ENCODE measurements at regions not wholly inside any gene's neighbourhood (a gene's known extent, or its start where the extent isn't known, plus 50 kb on each side); places are given as distances from the start of the nearest gene placed in this dataset.
"Not testable (repeated sequence)": the region's sequence is repeated elsewhere in the genome, so short reads cannot be mapped to it uniquely, and the experiment has no call there.

GRCh38 chr21:25188677-25189079, 418.6 kb downstream of the MRPL39 start:
- DNase-seq (no peak), ATAC-seq (no peak)
- H3K4me1 Mint-ChIP-seq, result no peaks in the 10 kb centered on the region
- H3K36me3 Mint-ChIP-seq, result no peaks in the 10 kb centered on the region
- H3K9me3 Mint-ChIP-seq (ENCODE audit: low read depth), result no peaks in the 10 kb centered on the region
- no peaks in the 10 kb centered on the region for H3K27me3 Mint-ChIP-seq
- no peak overlapping the region for H3K27ac Mint-ChIP-seq
- H3K4me3 Mint-ChIP-seq, result no peak overlapping the region
- CTCF ChIA-PET, result no interaction called here

GRCh38 chr21:25186273-25186672, 421.0 kb downstream of the MRPL39 start:
- no peak overlapping the region for H3K27ac Mint-ChIP-seq
- no peak overlapping the region for H3K4me3 Mint-ChIP-seq
- no peaks in the 10 kb centered on the region for H3K9me3 Mint-ChIP-seq (ENCODE audit: low read depth)
- no peak for ATAC-seq
- no peaks in the 10 kb centered on the region for H3K36me3 Mint-ChIP-seq
- H3K27me3 Mint-ChIP-seq, result no peaks in the 10 kb centered on the region
- no peak for DNase-seq
- no peaks in the 10 kb centered on the region for H3K4me1 Mint-ChIP-seq
- CTCF ChIA-PET, result no interaction called here

DNA sequence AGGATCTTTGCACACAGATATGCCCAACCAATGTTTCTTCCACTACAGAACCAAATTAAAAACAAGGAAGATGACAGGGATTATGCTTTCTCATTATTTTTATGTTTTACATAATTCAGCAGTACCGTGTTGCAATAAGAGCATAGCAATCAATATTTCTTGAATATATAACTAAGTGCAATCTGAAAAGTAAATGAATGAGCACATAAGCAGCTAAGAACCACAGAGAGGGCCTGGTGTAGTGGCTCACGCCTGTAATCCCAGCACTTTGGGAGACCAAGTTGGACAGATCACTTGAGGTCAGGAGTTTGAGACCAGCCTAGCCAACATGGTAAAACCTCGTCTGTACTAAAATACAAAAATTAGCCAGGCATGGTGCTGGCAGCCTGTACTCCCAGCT, 423.7 kb downstream of the MRPL39 start:
- no peak overlapping the region for H3K4me3 Mint-ChIP-seq
- no peak overlapping the region for H3K27ac Mint-ChIP-seq
- no peak for DNase-seq
- ATAC-seq, result no peak
- no peaks in the 10 kb centered on the region for H3K36me3 Mint-ChIP-seq
- CTCF ChIA-PET, result no interaction called here
- no peaks in the 10 kb centered on the region for H3K9me3 Mint-ChIP-seq (ENCODE audit: low read depth)
- no peaks in the 10 kb centered on the region for H3K27me3 Mint-ChIP-seq
- H3K4me1 Mint-ChIP-seq, result no peaks in the 10 kb centered on the region

DNA sequence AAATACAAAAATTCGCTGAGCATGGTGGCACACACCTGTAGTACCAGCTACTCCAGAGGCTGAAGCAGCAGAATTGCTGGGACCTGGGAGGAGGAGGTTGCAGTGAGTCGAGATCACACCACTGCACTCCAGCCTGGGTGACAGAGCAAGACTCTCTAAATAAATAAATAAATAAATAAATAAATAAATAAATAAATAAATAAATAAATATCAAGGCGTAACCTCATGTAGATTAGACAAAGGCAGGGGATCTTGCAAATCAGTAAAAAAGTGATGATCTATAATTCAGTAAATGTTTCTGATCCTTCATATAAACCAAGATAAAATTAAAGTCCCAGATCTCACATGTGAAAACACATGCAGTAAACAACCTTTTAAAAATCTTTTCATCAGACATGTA, 425.6 kb downstream of the MRPL39 start:
- DNase-seq; H3K4me1 Mint-ChIP-seq; ATAC-seq; H3K36me3 Mint-ChIP-seq; H3K27ac Mint-ChIP-seq; H3K4me3 Mint-ChIP-seq; CTCF ChIA-PET; H3K9me3 Mint-ChIP-seq (ENCODE audit: low read depth); H3K27me3 Mint-ChIP-seq: not testable (repeated sequence)

DNA sequence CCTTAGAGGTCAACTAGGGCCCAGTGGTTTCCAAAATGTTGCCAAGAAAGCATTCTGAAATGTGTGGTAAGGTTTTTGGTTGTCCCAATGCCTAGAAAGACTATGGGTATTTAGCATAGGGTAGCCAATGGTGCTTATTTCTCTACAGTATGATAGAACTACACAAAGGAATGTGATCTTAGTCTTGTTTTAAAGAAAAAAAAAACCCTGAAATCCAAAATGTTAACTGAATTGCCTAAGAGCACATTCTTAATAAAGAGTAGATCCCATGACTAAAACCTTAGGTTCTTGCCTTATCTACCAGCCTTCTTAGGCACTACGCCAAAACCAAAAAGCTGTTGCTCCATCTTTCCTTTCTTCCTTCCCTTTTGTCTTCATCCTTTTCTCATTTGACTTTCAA, 428.2 kb downstream of the MRPL39 start:
- ATAC-seq (no peak), DNase-seq (no peak)
- Mint-ChIP-seq H3K27me3 (no peaks in the 10 kb centered on the region), H3K4me1 (no peaks in the 10 kb centered on the region), H3K9me3 (ENCODE audit: low read depth) (no peaks in the 10 kb centered on the region), H3K27ac (no peak overlapping the region), H3K4me3 (no peak overlapping the region), H3K36me3 (no peaks in the 10 kb centered on the region)
- CTCF ChIA-PET, result no interaction called here

DNA sequence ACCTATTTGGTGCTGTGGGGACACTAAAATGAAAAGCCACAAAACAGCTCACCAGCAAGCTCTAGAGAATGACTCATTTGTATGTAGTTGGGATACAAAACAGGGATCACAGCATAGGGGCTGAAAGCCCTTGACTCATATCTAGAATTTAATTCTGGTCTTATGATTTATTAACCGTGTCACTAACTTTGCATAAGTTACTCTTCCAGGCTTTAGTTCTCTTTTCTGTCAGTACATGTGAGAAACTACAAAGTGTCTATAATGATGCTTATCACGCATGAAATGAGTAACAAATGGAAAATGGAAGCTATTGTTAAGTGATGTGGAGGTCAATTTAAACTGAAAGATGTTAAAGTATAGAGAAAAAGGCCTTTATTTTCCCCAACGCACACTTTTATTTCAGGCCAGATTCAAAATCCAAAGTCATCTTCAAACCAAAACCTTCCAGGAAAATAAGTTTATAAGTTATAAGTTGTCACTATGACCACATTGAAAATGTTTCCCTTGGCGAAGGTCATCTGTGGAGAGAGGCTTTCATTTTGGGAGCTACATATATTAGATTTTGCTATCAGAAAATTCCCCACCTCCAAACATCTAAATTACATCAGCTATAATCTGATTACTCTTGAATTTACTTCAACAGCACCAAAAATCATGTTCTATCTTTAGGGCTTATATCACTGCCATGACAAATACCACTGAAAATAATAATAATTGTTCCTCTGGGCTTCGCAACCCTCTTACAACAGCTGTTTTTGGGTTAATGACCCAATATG, 430.5 kb downstream of the MRPL39 start:
- H3K4me3 Mint-ChIP-seq, result no peak overlapping the region
- no peaks in the 10 kb centered on the region for H3K4me1 Mint-ChIP-seq
- CTCF ChIA-PET, result no interaction called here
- no peaks in the 10 kb centered on the region for H3K36me3 Mint-ChIP-seq
- no peaks in the 10 kb centered on the region for H3K9me3 Mint-ChIP-seq (ENCODE audit: low read depth)
- DNase-seq (no peak), ATAC-seq (no peak)
- no peaks in the 10 kb centered on the region for H3K27me3 Mint-ChIP-seq
- no peak overlapping the region for H3K27ac Mint-ChIP-seq

- H3K36me3 Mint-ChIP-seq, result no peaks in the 10 kb centered on the region
- no peak overlapping the region for H3K27ac Mint-ChIP-seq
- H3K9me3 Mint-ChIP-seq (ENCODE audit: low read depth), result no peaks in the 10 kb centered on the region
- H3K27me3 Mint-ChIP-seq, result no peaks in the 10 kb centered on the region
- no peak overlapping the region for H3K4me3 Mint-ChIP-seq
- ATAC-seq (no peak), DNase-seq (no peak)
- CTCF ChIA-PET, result no interaction called here
- no peaks in the 10 kb centered on the region for H3K4me1 Mint-ChIP-seq
Observed at GRCh38 chr21:25175938-25176337, 431.3 kb downstream of the MRPL39 start.

DNA sequence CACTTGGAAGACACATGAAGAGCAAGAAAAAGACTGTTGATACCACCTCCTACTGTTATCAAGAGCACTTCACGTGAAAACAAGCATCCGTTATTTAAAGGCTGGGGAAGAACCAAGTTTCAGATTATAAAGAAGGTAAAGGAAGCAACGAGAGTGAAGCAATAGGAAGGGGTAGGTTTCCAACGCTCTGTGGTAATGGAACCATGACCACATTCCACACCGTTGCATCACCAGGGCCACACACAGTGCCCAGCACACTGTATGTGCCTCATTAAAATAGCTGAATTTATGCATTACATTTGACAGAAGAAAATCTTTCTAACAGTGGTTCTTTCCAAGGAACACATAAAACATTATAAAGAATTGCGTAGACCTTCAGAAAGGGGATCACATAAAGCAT, 435.8 kb downstream of the MRPL39 start:
- H3K4me1 Mint-ChIP-seq, result no peaks in the 10 kb centered on the region
- no peak overlapping the region for H3K27ac Mint-ChIP-seq
- H3K36me3 Mint-ChIP-seq, result peaks cover 1% of the 10 kb centered on the region
- H3K9me3 Mint-ChIP-seq (ENCODE audit: low read depth), result peaks cover 3% of the 10 kb centered on the region
- no peak for DNase-seq
- CTCF ChIA-PET, result no interaction called here
- H3K4me3 Mint-ChIP-seq, result no peak overlapping the region
- no peaks in the 10 kb centered on the region for H3K27me3 Mint-ChIP-seq
- ATAC-seq, result no peak

DNA sequence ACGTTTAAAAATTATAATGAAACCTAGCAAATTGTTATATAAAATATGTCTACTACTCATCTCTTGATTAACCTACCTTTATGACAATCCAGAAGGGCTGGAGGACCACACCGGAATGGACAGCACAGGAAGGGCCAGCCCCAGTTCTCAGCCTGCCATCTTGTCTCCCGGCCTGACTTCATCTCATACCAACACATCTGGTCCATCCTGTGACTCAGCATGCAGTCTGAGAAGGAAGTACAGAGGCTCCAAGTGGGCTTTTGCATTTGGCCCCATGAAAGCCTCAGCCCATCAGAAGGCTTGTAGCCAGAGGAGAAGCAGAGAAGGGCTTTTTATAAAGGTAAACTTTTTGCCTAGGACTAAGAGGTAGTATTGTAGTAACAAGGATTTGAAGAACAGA, 436.6 kb downstream of the MRPL39 start:
- DNase-seq, result no peak
- CTCF ChIA-PET, result no interaction called here

DNA sequence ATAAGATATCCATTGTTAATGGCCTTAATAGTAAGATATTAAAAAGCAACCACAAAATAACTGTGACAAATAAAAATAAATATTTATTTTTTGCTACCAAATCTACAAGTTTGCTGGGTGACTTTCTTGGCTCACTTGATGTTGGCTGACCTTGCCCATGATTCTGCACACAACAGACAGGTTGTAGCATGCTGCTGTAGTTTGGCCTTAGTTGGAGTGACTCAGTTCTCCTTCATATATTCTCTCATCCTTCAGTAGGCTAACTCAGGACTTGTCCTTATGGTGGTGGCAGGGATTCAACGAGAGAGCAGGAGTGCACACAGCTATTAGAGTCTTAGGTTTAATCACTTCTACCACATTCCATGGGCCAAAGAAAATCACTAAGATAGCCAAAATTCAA, 437.9 kb downstream of the MRPL39 start:
- no peak overlapping the region for H3K27ac Mint-ChIP-seq
- no peak for ATAC-seq

More for the DNA sequence above, 436.6 kb downstream of the MRPL39 start:
- Mint-ChIP-seq H3K27me3 (no peaks in the 10 kb centered on the region), H3K27ac (no peak overlapping the region), H3K4me3 (no peak overlapping the region), H3K4me1 (no peaks in the 10 kb centered on the region), H3K36me3 (peaks cover 1% of the 10 kb centered on the region), H3K9me3 (ENCODE audit: low read depth) (peaks cover 3% of the 10 kb centered on the region)
- no peak for ATAC-seq

GRCh38 chr21:25166904-25167303, 440.4 kb downstream of the MRPL39 start:
- H3K4me1 Mint-ChIP-seq; DNase-seq; ATAC-seq; H3K27me3 Mint-ChIP-seq; CTCF ChIA-PET; H3K36me3 Mint-ChIP-seq; H3K4me3 Mint-ChIP-seq; H3K9me3 Mint-ChIP-seq (ENCODE audit: low read depth); H3K27ac Mint-ChIP-seq: not testable (repeated sequence)

More for the DNA sequence above, 437.9 kb downstream of the MRPL39 start:
- H3K4me3 Mint-ChIP-seq, result no peak overlapping the region
- H3K4me1 Mint-ChIP-seq, result no peaks in the 10 kb centered on the region
- H3K36me3 Mint-ChIP-seq, result peaks cover 1% of the 10 kb centered on the region
- CTCF ChIA-PET, result no interaction called here
- no peak for DNase-seq
- no peaks in the 10 kb centered on the region for H3K27me3 Mint-ChIP-seq
- H3K9me3 Mint-ChIP-seq (ENCODE audit: low read depth), result peaks cover 6% of the 10 kb centered on the region

GRCh38 chr21:25161571-25161970, 445.7 kb downstream of the MRPL39 start:
- no peak for ATAC-seq
- Mint-ChIP-seq H3K27me3 (no peaks in the 10 kb centered on the region), H3K9me3 (ENCODE audit: low read depth) (peaks cover 7% of the 10 kb centered on the region), H3K4me1 (no peaks in the 10 kb centered on the region), H3K27ac (no peak overlapping the region), H3K36me3 (no peaks in the 10 kb centered on the region), H3K4me3 (no peak overlapping the region)
- DNase-seq, result no peak
- CTCF ChIA-PET, result no interaction called here

DNA sequence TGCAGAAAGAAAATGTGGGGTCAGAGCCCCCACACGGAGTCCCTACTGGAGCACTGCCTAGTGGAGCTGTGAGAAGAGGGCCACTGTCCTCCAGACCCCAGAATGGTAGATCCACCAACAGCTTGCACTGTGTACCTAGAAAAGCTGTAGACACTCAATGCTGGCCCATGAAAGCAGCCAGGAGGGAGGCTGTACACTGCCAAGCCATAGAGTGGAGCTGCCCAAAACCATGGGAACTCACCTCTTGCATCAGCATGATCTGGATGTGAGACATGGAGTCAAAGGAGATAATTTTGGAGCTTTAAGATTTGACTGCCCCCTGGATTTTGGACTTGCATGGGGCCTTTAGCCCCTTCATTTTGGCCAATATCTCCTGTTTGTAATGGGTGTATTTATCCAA, 452.3 kb downstream of the MRPL39 start:
- H3K27ac Mint-ChIP-seq; ATAC-seq; H3K4me1 Mint-ChIP-seq; CTCF ChIA-PET; H3K27me3 Mint-ChIP-seq; H3K36me3 Mint-ChIP-seq; H3K9me3 Mint-ChIP-seq (ENCODE audit: low read depth); DNase-seq; H3K4me3 Mint-ChIP-seq: not testable (repeated sequence)

DNA sequence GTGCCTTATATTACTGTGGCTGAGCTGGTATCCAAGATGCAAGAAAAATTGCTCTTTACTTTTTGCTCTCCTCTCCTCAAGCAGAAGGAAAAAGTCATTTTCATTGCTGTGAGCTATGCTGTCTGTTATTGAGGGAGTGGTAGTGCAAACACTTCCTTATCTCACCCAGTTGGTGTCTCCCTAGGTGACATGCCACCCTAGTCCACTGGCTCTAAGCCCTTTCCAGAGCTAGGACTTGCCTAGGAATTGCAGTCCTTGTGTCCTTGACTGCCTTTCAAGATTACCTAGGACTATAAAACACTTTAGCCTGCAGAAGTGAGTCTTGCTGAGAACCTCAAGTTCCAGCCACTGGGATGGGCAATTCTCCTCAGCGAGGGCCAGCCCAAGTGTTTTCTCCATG, 458.3 kb downstream of the MRPL39 start:
- ATAC-seq (no peak), DNase-seq (no peak)
- H3K27ac Mint-ChIP-seq, result no peak overlapping the region
- CTCF ChIA-PET, result no interaction called here
- H3K4me1 Mint-ChIP-seq, result no peaks in the 10 kb centered on the region
- no peak overlapping the region for H3K4me3 Mint-ChIP-seq
- H3K27me3 Mint-ChIP-seq, result no peaks in the 10 kb centered on the region
- peaks cover 4% of the 10 kb centered on the region for H3K9me3 Mint-ChIP-seq (ENCODE audit: low read depth)
- no peaks in the 10 kb centered on the region for H3K36me3 Mint-ChIP-seq

DNA sequence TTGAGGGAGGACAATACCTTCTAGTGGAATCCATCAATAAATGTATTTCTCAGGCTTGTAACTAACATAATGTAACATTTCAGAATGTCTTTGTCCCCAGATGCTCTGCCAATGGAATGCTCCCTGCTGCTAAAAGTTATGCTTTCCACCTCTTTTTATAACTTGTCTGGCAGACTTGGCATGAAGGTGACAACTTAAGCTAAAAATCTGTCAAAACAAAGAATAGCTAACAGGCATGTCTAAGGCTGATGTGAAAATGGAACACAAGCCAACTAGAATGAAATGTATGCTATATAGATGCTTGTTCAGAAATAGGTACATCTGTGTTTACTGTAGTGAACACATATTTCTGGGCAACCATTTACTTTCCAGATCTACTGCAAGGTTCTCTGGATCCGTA, 467.9 kb downstream of the MRPL39 start:
- no peak overlapping the region for H3K27ac Mint-ChIP-seq
- H3K36me3 Mint-ChIP-seq, result no peaks in the 10 kb centered on the region
- no peaks in the 10 kb centered on the region for H3K4me1 Mint-ChIP-seq
- H3K27me3 Mint-ChIP-seq, result no peaks in the 10 kb centered on the region
- H3K9me3 Mint-ChIP-seq (ENCODE audit: low read depth), result no peaks in the 10 kb centered on the region
- ATAC-seq (no peak), DNase-seq (no peak)
- H3K4me3 Mint-ChIP-seq, result no peak overlapping the region
- CTCF ChIA-PET, result no interaction called here
